Esophagus muscularis mucosa (tissue), 3 donors: ENCODE measurements at regions not wholly inside any gene's neighbourhood (a gene's known extent, or its start where the extent isn't known, plus 50 kb on each side); places are given as distances from the start of the nearest gene placed in this dataset.

Experiments used
- CTCF ChIP-seq, 3 experiments: fragments of 200-600 bp in 2 of 3; fragments of 450-650 bp in 1 of 3; sonication (generic) in 2 of 3; IDR thresholded peaks; one replicate each; pipeline ENCODE4 v1.5.1; 2017 to 2019; ENCODE audit warnings: antibody characterized with exemption in 3 of 3, mild to moderate bottlenecking in 2 of 3, moderate library complexity in 1 of 3
- POLR2A ChIP-seq: fragments of 450-650 bp; IDR thresholded peaks from one replicate; pipeline ENCODE4 v1.6.1; 2017; ENCODE audit warnings: antibody characterized with exemption, moderate library complexity, mild to moderate bottlenecking, low read depth

GRCh38 chr2:224272237-224272910 lies 129.5 kb downstream of the FAM124B start:
- no peak for TF ChIP-seq CTCF (IDR thresholded peaks at IDR 0.05)
- TF ChIP-seq POLR2A, result no peak
